Stimulated activated CD4-positive, alpha-beta T cell treated with anti-CD3 and anti-CD28 coated beads, Interleukin-1b, Interleukin-23, amount 100 ng/mL, for 24 hours (primary cell): ENCODE measurements at regions not wholly inside any gene's neighbourhood (a gene's known extent, or its start where the extent isn't known, plus 50 kb on each side); places are given as distances from the start of the nearest gene placed in this dataset.
A peak's percentile ranks its signal among the peaks of the same experiment; 100 is the strongest.

Experiments used
- DNase-seq, 4 experiments: peaks; one replicate each; pipeline ENCODE4 v3.0.0-alpha.2; 2020; ENCODE audit warnings: low read depth in 4 of 4, low spot score in 1 of 4

DNA sequence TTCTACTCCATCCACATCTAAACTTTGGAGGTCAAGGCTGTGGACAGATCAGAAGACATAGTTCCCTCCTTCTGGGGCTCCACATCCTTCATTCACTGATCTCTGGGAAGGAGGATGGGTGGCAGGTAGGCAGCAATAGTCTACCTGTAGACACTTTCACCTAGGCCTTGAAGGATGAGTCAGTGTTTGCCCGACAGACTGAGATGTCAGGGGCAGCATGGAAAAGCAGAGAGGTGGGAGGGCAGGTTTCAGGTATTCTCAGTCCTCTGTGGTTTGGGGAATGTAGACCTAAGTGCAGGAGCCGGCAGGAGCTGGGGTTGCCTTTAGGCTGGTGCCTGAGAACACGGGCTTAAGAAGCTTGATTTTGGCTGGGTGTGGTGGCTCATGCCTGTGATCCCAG is 171.9 kb upstream of the ZNF267 start:
- DNase-seq = no peak

DNA sequence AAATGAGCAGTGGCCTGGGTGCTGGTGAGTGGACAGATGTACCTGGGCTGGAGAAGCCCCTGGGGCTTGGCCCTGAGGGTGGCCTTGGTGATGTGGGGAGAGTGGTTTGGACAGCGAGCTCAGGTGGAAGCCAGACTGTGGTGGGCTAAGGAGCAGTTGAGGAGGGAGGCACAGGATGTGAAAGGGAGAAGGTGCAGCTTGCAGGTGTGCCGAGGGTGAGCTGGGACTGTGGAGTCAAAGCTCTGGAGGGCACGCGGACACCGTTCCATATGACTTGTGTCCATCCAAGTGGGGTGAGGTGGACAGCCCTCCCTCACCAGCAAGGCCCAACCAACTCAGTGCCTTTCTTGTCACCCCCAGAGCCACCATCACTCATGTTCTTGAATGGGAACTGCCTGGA is 170.8 kb upstream of the ZNF267 start:
- no peak for DNase-seq

DNA sequence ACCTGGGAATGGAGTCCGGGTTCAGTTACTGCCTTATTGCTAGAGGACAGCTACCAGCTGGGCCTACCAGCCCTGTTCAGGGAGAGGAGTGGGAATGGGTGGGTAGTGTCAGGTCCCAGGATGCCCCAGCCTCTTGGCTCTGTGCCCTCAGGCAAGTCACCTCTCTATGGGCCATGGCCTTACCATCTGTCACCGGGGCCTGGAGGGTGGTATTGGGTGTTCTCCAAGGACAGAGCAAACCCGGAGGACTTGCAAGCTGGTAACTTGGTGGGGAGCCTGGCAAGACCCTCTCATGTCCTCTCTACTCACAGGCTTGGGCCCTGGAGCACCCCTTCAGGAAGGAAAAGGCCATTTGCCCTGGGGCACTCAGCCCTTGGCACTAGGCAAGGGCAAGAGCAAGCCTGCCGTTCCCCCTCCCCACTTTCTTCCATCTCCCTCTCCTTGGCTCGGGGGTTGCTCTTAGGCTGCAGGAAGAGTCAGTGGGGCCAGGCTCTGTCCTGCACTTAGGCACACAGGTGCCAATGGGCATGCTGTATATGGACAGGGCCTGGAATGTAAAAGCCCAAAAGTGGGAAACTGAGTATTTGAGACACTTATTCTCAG is 170.0 kb upstream of the ZNF267 start:
- DNase-seq = no peak

DNA sequence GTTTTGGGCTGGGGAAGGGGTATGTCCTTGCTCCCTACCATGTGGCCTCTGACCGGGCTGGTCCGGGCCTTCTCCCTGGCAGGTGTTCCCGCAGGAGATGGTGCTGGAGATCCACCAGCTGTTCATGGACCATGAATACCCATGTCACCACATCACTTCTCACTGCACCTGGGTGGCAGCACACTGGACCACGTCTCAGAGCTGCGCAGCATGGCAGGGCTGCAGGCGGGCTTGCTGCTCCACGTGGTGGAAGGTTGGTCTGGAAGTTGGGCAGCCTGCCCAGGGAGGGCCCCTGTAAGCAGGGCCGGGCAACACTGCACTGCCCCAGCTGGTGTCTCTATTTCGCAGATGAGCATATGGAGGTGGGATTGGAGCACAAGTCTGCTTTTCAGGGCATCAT is 169.5 kb upstream of the ZNF267 start:
- no peak for DNase-seq

DNA sequence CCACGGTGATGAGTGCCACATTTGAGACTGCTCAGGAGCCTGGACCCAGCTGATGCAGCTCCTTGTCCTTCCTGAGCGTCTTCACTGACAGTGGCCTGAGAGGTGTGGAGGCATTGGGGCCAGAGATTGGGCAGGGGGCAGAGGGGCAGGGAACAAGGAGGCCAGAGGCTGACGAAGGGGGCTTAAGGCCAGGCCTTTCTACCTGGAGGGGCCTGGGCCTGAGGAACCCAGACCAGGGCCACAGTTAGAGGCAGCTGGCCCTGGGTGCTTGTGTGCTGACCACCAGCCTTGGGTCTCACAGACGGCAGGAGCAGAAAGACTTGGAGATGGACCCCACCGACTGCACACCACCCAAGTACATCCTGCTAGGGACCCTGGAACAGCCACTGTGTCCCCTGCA is 168.2 kb upstream of the ZNF267 start:
- no peak for DNase-seq

DNA sequence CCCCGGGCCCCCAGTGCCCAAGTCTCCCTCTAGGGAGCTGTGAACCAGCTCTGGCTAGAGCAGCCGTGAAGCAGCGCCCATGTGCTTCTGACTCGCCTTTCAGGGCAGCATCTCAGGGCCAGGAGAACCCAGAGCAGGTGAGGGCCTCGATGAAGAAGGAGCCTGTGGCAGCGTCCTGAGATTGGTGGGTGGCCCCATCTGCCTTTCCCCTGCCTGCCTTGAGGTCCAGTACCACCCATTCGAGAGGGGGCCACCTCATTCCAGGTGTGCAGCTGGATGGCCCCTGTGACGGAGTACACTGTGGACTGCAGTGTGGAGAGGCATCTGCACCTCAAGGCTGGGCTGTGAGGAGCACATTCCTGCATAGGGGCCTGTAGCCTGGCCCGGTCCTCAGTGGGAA is 167.3 kb upstream of the ZNF267 start:
- DNase-seq = no peak

DNA sequence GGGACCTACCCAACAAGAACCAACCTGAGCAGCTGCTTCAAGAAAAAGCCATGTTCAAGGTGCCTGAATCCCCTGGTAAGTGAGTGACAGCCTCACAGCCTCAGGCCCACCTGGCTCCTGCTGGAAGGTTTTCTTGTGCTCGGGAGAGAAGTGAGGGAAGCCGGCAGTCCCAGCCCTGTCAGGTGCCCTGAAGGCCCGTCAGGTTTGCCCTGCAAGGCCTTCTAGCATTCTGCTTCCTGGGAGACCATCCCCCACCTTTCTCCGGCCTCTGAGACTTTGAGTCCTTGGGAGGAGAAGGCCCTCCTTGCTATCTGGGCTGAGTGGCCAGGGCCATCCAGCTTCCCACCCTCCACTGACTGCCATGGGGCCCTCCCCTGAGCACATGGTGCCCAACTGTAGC is 166.7 kb upstream of the ZNF267 start:
- no peak for DNase-seq

DNA sequence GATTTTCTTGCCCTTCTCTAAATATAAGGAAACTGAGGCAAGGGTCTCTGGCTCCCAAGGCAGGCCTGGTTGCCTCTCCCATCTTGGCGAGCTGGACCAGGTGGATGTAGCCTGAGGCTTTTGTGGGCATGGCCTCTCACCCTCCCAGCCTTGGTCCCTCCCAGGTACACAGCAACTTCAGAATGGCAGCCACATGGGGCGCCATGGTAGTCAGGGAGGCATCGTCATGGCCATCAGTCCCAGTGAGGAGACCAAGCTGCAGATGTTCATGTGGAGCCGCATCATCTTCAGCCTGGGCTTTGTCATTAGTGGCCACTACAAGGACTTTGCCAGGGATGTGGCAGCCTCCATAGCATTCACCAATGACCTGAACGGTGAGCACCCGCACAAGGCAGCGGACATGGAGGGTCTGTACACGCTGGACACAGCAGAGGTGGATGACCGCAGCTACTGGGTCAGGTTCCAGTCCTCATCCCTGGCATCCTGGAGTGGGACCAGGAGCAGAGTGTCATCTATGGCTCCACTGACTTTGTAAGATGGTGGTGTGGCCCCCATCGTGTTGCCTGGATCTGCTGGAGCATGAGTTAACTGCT is 165.8 kb upstream of the ZNF267 start:
- DNase-seq = no peak

DNA sequence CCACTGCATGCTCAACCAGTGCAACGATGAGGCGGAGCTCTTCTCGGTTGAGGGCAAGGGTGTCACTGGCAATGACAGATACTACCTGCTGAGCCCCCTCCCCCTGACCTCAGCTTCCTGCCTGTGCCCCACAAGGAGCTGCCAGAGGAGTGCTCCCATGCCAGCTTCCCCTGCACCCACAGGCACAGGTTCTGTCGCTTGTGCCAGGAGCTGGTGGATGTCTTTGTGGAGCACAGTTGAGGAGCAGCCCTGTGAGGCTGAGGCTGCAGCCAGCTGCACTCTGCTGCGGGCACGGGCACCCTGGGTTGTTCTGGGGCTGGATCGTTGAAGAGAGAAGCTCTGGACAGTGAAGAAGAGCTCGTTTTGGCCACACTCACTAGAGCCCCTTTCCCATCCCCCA is 165.3 kb upstream of the ZNF267 start:
- DNase-seq = no peak

DNA sequence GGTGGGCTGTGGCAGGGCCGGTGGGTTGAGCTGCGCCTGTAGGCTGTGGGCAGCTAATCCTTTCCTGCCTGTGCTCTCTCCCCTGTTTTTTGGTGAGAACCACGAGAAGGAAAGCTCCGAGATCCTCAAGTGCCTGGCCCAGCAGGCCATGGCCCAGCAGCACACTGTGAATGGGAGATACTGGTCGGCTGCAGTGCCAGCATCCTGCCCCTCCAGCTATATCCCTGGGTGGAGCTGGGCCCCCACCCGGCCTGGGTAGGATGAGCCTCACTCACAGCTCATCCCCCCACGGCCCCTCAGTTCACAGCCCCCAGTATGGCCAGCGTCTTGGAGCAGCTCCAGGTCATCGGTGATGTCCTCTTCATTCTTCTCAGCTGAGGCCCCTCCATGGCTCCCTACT is 164.4 kb upstream of the ZNF267 start:
- DNase-seq = no peak

DNA sequence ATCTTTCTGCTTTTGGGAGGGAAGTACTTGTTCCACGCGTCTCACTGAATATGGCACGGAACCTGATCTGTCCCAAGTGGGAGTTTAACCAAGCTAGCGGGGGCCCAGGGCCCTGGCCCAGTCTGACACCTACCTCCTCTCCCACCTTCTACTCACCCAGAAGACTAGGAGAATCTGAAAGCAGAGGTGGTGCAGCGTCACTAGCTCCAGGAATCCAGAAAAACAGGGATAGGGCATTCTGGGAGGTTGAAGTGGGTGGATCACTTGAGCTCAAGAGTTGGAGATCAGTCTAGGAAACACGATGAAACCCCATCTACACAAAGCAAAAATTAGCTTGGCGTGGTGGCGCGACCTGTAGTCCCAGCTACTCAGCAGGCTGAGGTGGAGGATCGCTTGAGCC is 163.5 kb upstream of the ZNF267 start:
- DNase-seq = no peak

DNA sequence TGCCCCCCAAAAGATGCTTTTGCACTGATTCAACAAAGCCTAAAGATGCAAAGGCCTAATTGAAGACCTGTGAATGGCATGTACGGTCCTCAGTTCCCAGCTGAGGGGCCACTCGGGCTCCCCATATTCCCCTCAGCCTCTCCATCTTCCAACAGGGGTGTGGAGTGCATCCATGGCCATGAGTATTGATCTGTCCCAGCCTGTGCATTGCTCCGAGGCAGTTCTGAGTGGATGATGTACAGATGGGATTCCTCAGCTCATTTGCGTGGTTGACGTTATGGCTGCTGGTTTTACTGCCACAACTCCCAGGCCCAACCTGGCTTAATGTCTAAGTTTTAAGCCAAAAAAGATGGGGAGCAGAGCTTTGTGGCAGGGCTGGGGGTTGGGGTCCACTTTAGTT is 162.7 kb upstream of the ZNF267 start:
- DNase-seq = no peak

DNA sequence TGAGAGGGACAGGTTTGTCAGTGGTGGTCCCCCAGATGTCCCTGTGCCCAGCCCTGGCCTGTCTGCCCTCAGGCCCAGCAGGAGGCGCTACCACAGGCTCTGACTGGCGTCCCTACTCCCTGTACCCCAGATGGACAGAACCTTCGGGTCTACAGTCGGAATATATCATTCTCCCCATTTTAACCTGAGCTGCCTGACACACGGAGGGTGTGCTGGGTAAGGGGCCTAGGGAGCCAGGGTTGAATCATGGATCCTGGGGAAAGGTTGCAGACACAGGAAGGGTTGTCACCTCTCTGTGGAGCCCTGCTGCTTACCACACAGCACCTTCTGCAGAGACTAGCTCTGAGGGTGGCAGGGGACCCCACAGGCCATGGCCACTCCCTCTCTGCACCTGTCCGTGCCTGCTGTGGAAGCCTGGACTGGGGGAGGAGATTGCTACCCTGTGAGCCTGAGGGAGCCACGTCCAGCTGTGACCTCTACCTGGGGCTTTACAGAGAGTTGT is 162.2 kb upstream of the ZNF267 start:
- DNase-seq = no peak

DNA sequence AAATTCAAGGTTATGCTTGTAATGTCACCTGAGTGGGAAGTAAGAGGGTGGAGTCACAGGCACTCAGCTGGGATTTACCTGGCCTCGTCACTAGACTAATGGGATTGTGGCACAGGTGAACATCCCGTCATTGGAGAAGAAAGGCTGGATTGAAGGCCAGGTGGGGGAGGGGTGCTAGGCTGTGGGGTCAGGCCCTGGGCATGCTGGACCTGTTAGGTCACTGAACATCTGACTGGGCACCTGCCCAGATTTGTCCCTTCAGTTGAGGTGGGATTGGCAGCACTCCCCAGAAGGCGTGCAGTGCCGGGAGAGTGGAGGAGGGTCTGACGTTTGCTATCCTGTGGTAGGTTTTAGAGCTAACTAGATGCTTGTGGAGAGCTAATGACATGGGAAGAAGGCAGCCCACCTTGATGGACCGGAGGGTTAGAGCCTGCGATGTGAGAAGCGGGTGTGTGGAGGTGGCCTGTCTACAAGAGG is 161.5 kb upstream of the ZNF267 start:
- no peak for DNase-seq

DNA sequence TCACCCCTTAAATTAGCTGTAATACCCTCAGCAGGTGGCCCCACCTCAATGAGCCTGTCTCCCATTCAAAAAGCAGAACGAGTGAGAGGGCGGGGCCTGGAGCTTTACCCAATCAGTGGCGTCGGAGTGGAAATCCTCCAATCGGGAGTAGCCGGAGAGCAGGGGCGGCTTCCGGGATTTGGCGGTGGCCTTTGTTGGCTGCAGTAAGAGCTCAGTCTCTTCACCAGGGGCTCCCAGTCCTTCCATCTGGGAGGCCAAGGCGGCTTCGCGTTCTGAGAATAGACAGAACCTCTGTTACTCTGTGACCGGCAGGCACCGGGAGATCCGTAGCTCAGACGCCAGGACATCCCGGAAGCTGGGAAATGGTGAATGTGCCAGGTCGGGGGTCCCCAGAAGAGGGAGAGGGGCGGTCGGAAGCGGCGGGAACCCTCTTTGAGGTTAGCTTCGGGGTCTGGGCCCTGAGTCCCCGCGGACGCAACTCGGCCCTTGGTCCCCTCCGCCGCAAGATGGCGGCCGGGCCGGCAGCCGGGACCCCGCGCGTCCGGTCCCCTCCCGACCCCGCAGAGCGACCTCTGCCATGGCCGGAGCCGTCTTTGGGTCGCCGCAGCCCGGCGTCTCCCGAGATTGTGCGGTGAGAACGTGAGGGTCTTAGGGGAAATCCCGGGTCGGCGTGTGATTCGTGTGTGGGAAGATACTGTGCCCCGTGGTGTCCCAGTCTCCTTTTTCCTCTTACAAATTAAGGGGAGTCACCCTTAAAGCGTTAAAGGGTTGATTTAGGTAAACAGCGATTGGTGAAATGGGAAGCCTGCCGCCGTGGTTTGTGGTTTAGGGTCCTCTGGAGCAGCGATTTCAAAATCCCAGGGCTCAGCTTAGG is 160.3 kb upstream of the ZNF267 start:
- DNase-seq = peak; percentile 78 to 88 (median 86)

DNA sequence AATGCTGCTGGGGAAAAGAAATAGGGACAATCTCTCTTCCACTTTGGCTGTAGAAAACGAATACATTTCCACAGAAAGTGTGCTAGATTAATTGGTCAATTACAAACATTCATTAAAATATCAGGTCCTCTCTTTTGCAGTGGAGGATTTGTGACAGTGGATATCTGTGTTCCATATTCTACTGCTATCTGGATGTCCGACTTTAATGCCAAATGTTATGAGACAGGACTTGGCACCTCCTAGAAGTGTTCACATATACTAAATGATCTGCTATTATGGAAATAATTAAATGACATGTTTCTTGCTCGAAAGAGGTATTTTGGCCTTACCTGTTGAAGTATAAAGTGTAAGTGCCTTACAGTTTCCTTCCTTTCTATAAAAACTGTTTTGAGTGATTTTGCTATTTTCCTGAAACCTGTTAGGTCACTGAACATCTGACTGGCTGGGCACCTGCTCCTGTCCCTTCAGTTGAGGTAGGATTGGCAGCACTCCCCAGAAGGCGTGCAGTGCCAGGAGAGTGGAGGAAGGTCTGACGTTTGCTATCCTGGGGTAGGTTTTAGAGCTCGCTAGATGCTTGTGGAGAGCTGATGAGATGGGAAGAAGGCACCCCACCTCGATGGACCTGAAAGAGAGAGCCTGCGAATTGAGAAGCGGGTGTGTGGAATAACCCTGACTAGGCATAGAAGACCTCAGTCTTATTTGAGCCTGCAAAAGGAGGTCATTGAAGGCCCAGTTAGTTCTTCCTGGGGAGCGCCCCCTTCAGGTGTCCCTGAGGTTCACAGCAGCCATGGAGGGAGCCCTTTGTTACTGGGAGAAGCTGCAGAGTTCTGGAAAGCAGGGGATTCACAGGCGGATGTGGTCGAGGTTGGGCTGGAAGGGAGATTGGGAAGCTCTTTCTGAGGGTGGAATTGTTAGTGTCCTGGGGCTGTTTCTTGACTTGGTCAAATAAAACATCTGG is 159.4 kb upstream of the ZNF267 start:
- no peak for DNase-seq

DNA sequence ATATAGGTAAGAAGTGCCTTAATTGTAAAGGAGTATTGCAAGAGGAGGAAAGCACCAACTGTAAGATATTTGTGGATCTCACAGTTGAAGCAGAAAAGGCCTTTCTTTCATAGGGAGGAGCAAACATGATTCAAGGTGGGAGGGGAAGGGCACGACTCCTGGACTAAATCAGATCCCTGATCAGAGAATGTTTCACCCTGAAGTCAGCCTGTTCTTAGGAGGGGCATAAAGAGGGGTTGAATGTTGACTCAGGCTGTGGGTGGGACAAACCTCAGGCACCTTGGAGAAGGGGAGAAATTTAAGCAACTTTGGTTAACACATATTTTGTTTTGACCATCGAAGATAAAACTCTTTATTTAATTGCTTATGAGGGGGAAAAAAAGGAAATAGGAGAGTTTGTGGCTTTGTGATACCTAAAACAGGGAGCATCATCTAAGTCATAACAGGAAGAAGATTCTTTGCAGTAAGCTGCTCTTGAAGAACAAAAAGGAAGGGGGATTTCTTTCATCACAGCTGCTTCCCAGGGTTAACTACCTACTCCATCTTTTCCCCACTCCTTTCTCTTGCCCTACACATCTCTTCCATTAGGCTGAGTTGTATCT is 158.6 kb upstream of the ZNF267 start:
- no peak for DNase-seq

DNA sequence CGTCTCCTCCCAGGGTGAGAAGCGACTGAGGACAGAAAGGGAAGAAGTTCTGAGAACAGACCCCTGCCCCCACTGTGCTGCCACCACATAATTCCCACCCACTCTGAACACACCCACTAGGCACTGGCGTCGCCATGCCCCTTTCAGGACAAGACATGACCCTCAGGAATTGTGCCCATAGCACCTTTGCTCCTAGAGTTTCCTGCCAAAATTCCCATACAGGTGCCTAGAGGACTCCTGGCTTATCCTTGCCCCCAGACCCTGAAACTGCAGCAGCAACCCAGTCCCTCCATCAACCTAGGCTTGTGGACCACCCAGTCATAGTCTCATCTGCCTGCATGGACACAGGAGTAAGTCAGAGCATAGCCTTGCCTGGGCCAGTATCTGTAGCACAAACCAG is 157.7 kb upstream of the ZNF267 start:
- DNase-seq = no peak

DNA sequence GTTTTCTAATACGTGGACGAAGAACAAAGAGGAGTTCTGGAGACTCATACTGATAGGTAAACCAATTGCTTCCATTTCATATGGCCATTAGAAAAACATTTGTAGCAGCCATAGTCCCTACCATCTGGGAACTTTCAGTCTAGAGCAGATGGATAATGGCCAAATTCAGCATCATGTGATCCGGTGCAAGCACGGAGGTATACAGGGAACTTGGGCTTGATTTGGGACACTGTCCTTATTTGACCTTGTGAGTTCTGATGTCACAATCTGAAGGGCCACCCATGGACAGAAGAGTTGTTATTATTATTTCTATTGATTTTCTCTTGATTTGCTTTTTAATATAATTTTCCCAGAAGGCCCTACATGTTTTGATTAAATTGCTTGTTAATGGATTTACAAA is 154.6 kb upstream of the ZNF267 start:
- no peak for DNase-seq

DNA sequence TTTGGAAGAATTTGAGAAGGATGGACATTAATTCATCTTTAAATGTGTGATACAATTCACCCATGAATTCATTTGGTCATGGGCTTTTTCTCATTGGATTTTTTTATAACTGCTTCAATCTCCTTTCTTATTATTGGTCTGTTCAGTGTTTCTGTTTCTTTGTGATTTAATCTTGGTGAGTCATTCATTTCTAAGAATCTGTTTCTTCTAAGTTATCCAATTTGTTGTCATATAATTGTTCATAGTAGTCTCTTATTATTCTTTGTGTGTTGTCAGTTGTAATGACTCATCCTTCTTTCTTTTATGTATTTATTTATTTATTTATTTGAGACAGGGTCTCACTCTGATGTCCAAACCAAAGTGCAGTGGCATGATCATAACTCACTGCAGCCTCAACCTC is 146.1 kb upstream of the ZNF267 start:
- DNase-seq = no peak

DNA sequence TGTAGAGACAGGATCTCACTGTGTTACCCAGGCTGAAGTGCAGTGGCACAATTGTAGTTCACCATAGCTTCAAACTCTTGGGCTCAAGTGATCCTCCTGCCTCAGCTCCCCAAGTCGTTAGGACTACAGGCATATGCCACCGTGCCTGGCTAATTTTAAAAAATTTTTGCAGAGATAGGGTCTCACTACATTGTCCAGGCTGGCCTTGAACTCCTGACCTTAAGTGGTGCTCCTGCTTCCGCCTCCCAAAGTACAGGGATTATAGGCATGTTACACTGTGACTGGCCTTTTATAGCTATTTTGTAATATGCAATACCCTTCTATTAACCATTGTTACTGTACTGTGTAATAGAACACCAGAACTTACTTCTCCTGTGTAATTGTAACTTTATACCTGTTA is 139.3 kb upstream of the ZNF267 start:
- DNase-seq = no peak
